ENCODE measurements at regions not wholly inside any gene's neighbourhood (a gene's known extent, or its start where the extent isn't known, plus 50 kb on each side); places are given as distances from the start of the nearest gene placed in this dataset.

DNA sequence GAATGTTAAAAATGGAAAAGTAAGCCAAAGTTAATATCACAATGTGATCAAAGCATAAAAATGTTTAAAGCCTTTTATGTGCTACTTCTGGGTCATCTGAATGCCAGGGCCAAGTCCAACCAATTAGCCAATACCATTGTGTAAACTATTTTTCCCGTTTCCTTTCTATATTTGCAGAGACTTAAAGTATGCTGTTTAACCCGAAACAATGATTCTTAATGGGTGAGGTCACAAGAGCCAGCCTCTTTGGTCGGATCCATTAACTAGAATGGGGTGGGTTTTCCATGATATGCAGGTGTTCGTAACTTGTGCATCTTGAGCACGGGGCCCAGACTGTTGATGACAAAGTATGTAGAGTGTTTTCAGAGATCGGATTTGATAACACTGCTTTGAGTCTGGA, 111.3 kb upstream of the IGFBP3 start:
- Histone ChIP-seq H3K9me3 (no peaks in the 10 kb centered on the region), H3K27ac (no peak overlapping the region), H3K4me3 (no peak overlapping the region), H3K27me3 (no peaks in the 10 kb centered on the region), H3K4me1 (peaks cover 0 to 7% of the 10 kb centered on the region in 2 donors), H3K36me3 (no peaks in the 10 kb centered on the region)
- DNase-seq (ENCODE audit: low spot score in 2 of 2) = no peak
- intact Hi-C loops (cut with DNase I) = no loop called here
- no peak for TF ChIP-seq CTCF (IDR thresholded peaks at IDR 0.05)

DNA sequence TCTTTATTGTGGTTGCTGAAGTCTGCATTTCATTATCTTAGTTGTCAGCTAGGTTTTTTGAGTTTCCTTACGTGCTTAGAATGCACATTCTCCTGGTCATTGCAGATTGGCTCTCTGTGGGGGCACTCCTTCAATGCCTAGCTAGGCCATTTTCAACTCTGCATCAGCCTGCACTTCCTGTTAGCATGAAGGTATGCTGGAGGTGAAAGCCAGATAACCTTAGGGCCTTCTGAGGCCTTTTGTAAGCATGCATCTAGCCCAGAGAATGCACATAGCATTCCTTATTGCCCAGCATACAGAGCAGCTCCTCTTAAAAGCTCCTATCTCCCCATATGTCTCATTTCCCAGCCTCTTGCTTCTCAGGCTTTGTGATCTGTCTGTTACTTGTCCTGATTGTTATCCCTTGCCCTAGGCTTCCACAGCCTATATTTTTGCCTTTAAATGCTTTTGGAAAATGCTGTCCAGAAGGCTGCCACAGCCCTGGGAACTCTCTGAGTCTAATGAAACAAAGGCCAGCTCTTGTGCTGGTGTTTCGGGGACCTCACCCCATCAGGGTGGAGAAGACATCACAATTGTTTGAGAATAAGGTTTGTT, 108.1 kb upstream of the IGFBP3 start:
- intact Hi-C loops (cut with DNase I) = no loop called here
- no peaks in the 10 kb centered on the region for H3K27me3 ChIP-seq
- no peaks in the 10 kb centered on the region for H3K4me1 ChIP-seq
- no peak for TF ChIP-seq CTCF (IDR thresholded peaks at IDR 0.05)
- H3K27ac ChIP-seq = no peak overlapping the region
- no peak overlapping the region for H3K4me3 ChIP-seq
- no peak for DNase-seq (ENCODE audit: low spot score in 2 of 2)
- no peaks in the 10 kb centered on the region for H3K36me3 ChIP-seq
- no peaks in the 10 kb centered on the region for H3K9me3 ChIP-seq

DNA sequence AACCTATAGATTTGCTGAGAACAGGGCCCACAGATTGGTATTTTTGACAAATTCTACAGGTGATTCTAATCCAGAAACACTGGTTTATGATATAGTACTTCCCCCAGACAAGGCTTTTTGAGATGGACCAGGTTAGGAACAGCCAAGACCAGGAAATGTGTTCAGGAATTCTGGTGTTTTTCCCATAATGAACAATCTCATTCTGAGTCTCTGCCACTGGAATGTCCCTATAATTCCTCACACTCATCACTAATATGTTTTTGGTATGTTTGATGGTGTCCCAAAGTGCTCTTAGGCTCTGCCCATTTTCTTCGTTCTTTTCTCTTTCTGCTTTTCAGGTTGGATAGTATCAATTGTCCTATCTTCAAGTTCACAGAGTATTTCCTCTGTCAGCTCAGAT, 107.2 kb upstream of the IGFBP3 start:
- Histone ChIP-seq H3K4me3 (no peak overlapping the region), H3K36me3 (no peaks in the 10 kb centered on the region), H3K27me3 (no peaks in the 10 kb centered on the region), H3K27ac (no peak overlapping the region), H3K9me3 (no peaks in the 10 kb centered on the region), H3K4me1 (no peaks in the 10 kb centered on the region)
- intact Hi-C loops (cut with DNase I) = no loop called here
- TF ChIP-seq CTCF (IDR thresholded peaks at IDR 0.05) = no peak
- no peak for DNase-seq (ENCODE audit: low spot score in 2 of 2)

GRCh38 chr7:46026741-46027140, 105.7 kb upstream of the IGFBP3 start:
- Histone ChIP-seq H3K27me3 (no peaks in the 10 kb centered on the region), H3K27ac (no peak overlapping the region), H3K9me3 (no peaks in the 10 kb centered on the region), H3K36me3 (no peaks in the 10 kb centered on the region), H3K4me1 (no peaks in the 10 kb centered on the region), H3K4me3 (no peak overlapping the region)
- TF ChIP-seq CTCF (IDR thresholded peaks at IDR 0.05) = no peak
- intact Hi-C loops (cut with DNase I) = no loop called here
- DNase-seq (ENCODE audit: low spot score in 2 of 2) = no peak

DNA sequence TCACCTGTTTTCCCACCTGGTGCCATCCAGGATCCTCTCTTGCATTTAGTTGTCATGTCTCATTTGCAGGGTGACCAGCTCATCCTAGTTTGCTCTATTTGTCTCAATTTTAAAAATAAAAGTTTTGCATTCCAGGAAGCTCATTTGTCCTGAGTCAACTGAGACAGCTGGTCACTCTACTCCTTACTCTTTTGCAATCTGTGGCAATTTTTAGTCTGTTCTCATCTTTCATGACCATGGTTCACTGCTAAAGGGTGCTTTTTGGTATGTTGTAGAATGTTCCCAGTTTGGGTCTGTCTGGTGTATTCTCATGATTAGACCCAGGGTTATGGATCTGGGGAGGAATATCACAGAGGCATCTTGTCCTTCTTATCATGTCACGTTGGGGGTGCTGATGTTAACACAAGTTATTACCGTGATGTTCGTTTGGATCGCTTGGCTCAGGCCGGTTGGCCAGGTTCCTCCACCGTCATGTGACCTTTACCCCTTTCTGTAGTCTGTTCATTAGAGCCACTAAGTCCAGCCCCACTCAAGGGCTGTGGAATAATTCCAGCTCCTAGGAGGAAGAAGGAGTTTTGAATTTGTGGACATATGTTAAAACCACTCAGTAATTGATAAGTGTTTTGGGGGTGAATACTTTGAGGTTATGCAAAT, 103.3 kb upstream of the IGFBP3 start:
- no peaks in the 10 kb centered on the region for H3K9me3 ChIP-seq
- H3K36me3 ChIP-seq = no peaks in the 10 kb centered on the region
- no peaks in the 10 kb centered on the region for H3K4me1 ChIP-seq
- no peak for DNase-seq (ENCODE audit: low spot score in 2 of 2)
- intact Hi-C loops (cut with DNase I) = no loop called here
- H3K4me3 ChIP-seq = no peak overlapping the region
- H3K27me3 ChIP-seq = no peaks in the 10 kb centered on the region
- no peak overlapping the region for H3K27ac ChIP-seq
- TF ChIP-seq CTCF (IDR thresholded peaks at IDR 0.05) = no peak

Measured in ascending aorta (tissue), 2 donors.